NT2/D1 (cell line): ENCODE measurements at regions not wholly inside any gene's neighbourhood (a gene's known extent, or its start where the extent isn't known, plus 50 kb on each side); places are given as distances from the start of the nearest gene placed in this dataset.

Source experiments
- SUZ12 ChIP-seq: IDR thresholded peaks from 2 replicates; pipeline ENCODE4 v1.6.1; 2011; ENCODE audit not compliant: insufficient read length, insufficient read depth; ENCODE audit errors: extremely low read depth
- YY1 ChIP-seq: IDR thresholded peaks from 2 replicates; pipeline ENCODE4 v1.6.1; 2011; ENCODE audit not compliant: insufficient read length, insufficient read depth

DNA sequence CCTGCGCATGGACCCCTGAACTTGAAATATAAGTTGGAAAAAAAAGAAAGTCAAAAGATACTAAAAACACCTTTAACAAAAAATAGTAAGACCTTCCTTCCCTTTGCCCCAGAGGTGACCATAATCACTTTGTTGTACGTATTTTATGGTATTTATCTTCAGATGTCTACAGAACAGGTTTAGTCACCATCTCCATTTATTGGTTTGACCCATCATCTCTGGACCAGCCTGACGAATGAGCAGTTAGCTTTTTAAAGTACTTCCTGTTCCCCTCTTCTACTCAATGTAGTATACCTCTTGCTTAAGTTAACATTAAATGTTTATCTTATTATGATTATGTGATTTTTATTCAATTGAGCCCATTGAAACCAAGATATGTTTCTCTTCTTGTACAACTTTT, 64.7 kb upstream of the CREB3L1 start:
- TF ChIP-seq YY1, result no peak
- no peak for TF ChIP-seq SUZ12
